ENCODE measurements at regions not wholly inside any gene's neighbourhood (a gene's known extent, or its start where the extent isn't known, plus 50 kb on each side); places are given as distances from the start of the nearest gene placed in this dataset.
"Not testable (repeated sequence)": the region's sequence is repeated elsewhere in the genome, so short reads cannot be mapped to it uniquely, and the experiment has no call there.

GRCh38 chr2:111290370-111290769 lies 169.7 kb downstream of the BCL2L11 start:
- H4K20me1 ChIP-seq (replicated peaks in 1 of 2; ENCODE audit: control insufficient read depth in 1 of 2, insufficient read depth in 2 of 2, low read length in 2 of 2); FAIRE-seq; H3K9ac ChIP-seq (replicated peaks in 1 of 4; ENCODE audit: extremely low read depth in 1 of 4, low read depth in 3 of 4, low read length in 3 of 4); H3K4ac ChIP-seq (replicated peaks; ENCODE audit: insufficient read length, low read depth, low read length); H4K5ac ChIP-seq (ENCODE audit: insufficient read length, low read depth, low read length); H2BK15ac ChIP-seq (ENCODE audit: low read length); H2BK12ac ChIP-seq (ENCODE audit: low read depth, low read length); H2BK120ac ChIP-seq (replicated peaks; ENCODE audit: low read depth, low read length); H3K27me3 ChIP-seq (replicated peaks in 1 of 4; ENCODE audit: control insufficient read depth in 3 of 4, extremely low read depth in 1 of 4, insufficient read depth in 3 of 4, low read length in 3 of 4); H3K14ac ChIP-seq (ENCODE audit: insufficient read length); H4K8ac ChIP-seq (ENCODE audit: extremely low read depth, insufficient read depth, low read length); H2BK20ac ChIP-seq (ENCODE audit: low read length); POLR2A ChIA-PET (ENCODE audit: partially characterized antibody); H3K4me3 ChIP-seq (ENCODE audit: extremely low read depth in 1 of 4, insufficient read depth in 2 of 4, low read depth in 3 of 4, low read length in 4 of 4); H3K23ac ChIP-seq (ENCODE audit: insufficient read length); H2BK5ac ChIP-seq (ENCODE audit: low read depth, low read length); H4K91ac ChIP-seq (replicated peaks; ENCODE audit: insufficient read length, low read length); H3K79me1 ChIP-seq (ENCODE audit: low read depth, low read length); H2AK5ac ChIP-seq (ENCODE audit: low read depth, low read length); CTCF ChIA-PET (ENCODE audit: partially characterized antibody); H3K79me2 ChIP-seq (ENCODE audit: control insufficient read depth in 1 of 2, insufficient read depth in 2 of 2, low read length in 2 of 2); H3K4me2 ChIP-seq (ENCODE audit: insufficient read depth in 1 of 2, low read depth in 2 of 2, low read length in 2 of 2); H3K56ac ChIP-seq (replicated peaks; ENCODE audit: insufficient read length, low read depth, low read length); H3K23me2 ChIP-seq (ENCODE audit: low read depth, low read length); DNase-seq (ENCODE audit: low read depth in 1 of 2, low spot score in 2 of 2); H3K36me3 ChIP-seq (ENCODE audit: control insufficient read depth in 2 of 4, insufficient read depth in 4 of 4, low read length in 3 of 4); H3K9me3 ChIP-seq (ENCODE audit: insufficient read depth in 2 of 2, low read depth in 1 of 2, low read length in 1 of 2); H2AFZ ChIP-seq (ENCODE audit: low read length); H3K27ac ChIP-seq (ENCODE audit: low read depth, low read length); H3K18ac ChIP-seq (ENCODE audit: extremely low read depth, low read length); H3K4me1 ChIP-seq (replicated peaks in 1 of 4; ENCODE audit: control insufficient read depth in 3 of 4, insufficient read depth in 4 of 4, low read length in 3 of 4): not testable (repeated sequence)
- 99% methylated on average over 9 of the region's 11 CpGs; no CpG with 5 or more reads in 1 of the 2 experiments for WGBS, 2 experiments (ENCODE audit: extremely low coverage in 1 of 2, insufficient coverage in 1 of 2, insufficient read length in 1 of 2, insufficient replicate concordance in 2 of 2, low coverage in 1 of 2, low lambda C conversion rate in 2 of 2, missing lambda C conversion rate in 1 of 2)

GRCh38 chr2:111291566-111291965 lies 170.9 kb downstream of the BCL2L11 start:
- H2AFZ ChIP-seq (ENCODE audit: low read length); H3K9ac ChIP-seq (replicated peaks in 1 of 4; ENCODE audit: extremely low read depth in 1 of 4, low read depth in 3 of 4, low read length in 3 of 4); H2BK5ac ChIP-seq (ENCODE audit: low read depth, low read length); H3K14ac ChIP-seq (ENCODE audit: insufficient read length); H4K5ac ChIP-seq (ENCODE audit: insufficient read length, low read depth, low read length); H3K18ac ChIP-seq (ENCODE audit: extremely low read depth, low read length); H3K23ac ChIP-seq (ENCODE audit: insufficient read length); H2BK120ac ChIP-seq (replicated peaks; ENCODE audit: low read depth, low read length); H4K20me1 ChIP-seq (replicated peaks in 1 of 2; ENCODE audit: control insufficient read depth in 1 of 2, insufficient read depth in 2 of 2, low read length in 2 of 2); H3K23me2 ChIP-seq (ENCODE audit: low read depth, low read length); H3K4ac ChIP-seq (replicated peaks; ENCODE audit: insufficient read length, low read depth, low read length); H3K56ac ChIP-seq (replicated peaks; ENCODE audit: insufficient read length, low read depth, low read length); H2BK15ac ChIP-seq (ENCODE audit: low read length); H3K27ac ChIP-seq (ENCODE audit: low read depth, low read length); H3K4me3 ChIP-seq (ENCODE audit: extremely low read depth in 1 of 4, insufficient read depth in 2 of 4, low read depth in 3 of 4, low read length in 4 of 4); H3K79me1 ChIP-seq (ENCODE audit: low read depth, low read length); POLR2A ChIA-PET (ENCODE audit: partially characterized antibody); H2BK12ac ChIP-seq (ENCODE audit: low read depth, low read length); H3K36me3 ChIP-seq (ENCODE audit: control insufficient read depth in 2 of 4, insufficient read depth in 4 of 4, low read length in 3 of 4); H2BK20ac ChIP-seq (ENCODE audit: low read length); DNase-seq (ENCODE audit: low read depth in 1 of 2, low spot score in 2 of 2); H4K8ac ChIP-seq (ENCODE audit: extremely low read depth, insufficient read depth, low read length); H3K27me3 ChIP-seq (replicated peaks in 1 of 4; ENCODE audit: control insufficient read depth in 3 of 4, extremely low read depth in 1 of 4, insufficient read depth in 3 of 4, low read length in 3 of 4); H3K4me2 ChIP-seq (ENCODE audit: insufficient read depth in 1 of 2, low read depth in 2 of 2, low read length in 2 of 2); H4K91ac ChIP-seq (replicated peaks; ENCODE audit: insufficient read length, low read length); H3K79me2 ChIP-seq (ENCODE audit: control insufficient read depth in 1 of 2, insufficient read depth in 2 of 2, low read length in 2 of 2); CTCF ChIA-PET (ENCODE audit: partially characterized antibody); FAIRE-seq; H2AK5ac ChIP-seq (ENCODE audit: low read depth, low read length); H3K9me3 ChIP-seq (ENCODE audit: insufficient read depth in 2 of 2, low read depth in 1 of 2, low read length in 1 of 2); H3K4me1 ChIP-seq (replicated peaks in 1 of 4; ENCODE audit: control insufficient read depth in 3 of 4, insufficient read depth in 4 of 4, low read length in 3 of 4): not testable (repeated sequence)
- WGBS, 2 experiments (ENCODE audit: extremely low coverage in 1 of 2, insufficient coverage in 1 of 2, insufficient read length in 1 of 2, insufficient replicate concordance in 2 of 2, low coverage in 1 of 2, low lambda C conversion rate in 2 of 2, missing lambda C conversion rate in 1 of 2), result 81% methylated on average over 5 of the region's 6 CpGs; no CpG with 5 or more reads in 1 of the 2 experiments

Data from H1 (cell line).